Adrenal gland (tissue), 5 donors: ENCODE measurements at regions not wholly inside any gene's neighbourhood (a gene's known extent, or its start where the extent isn't known, plus 50 kb on each side); places are given as distances from the start of the nearest gene placed in this dataset.

Source experiments
- POLR2A ChIP-seq, 2 donors: fragments of 450-650 bp; IDR thresholded peaks; one replicate each; pipeline ENCODE4 v1.6.1; 2017; ENCODE audit warnings: antibody characterized with exemption in 2 of 2, mild to moderate bottlenecking in 2 of 2, moderate library complexity in 1 of 2
- TF ChIP-seq, protein P1 (sequence below), 6 experiments: fragments of 450-650 bp in 4 of 6; fragments of 200-600 bp in 2 of 6; sonication (generic) in 1 of 6; IDR thresholded peaks; 1 replicate in 5 of 6; 2 replicates in 1 of 6; pipeline versions ENCODE4 v1.5.1 to v1.8.0; 2016 to 2021; ENCODE audit warnings: antibody characterized with exemption in 6 of 6, mild to moderate bottlenecking in 2 of 6, moderate library complexity in 1 of 6
- donor health status: DM: no; HTN: no; CAD: no.

DNA sequence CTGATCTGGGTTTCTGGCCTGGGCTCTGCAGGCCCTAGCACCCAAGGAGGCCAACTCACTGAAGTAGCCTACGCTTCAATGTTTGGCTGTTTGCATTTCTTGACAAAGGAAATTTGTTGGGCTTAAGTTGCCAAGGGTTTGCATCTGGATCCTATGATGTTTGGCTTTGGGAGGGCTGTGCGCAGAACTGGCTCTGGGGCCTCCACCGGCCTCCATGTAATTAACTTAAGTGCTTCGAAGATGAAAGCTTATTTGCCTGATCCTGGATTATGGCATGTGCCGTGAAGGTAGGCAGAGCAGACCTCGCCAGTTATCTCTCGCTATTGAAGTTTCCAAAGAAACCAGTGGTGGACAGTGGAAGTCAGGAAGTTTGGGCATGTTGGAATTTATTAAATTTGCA lies 124.3 kb upstream of the STX18 start:
- TF ChIP-seq, protein P1, sequence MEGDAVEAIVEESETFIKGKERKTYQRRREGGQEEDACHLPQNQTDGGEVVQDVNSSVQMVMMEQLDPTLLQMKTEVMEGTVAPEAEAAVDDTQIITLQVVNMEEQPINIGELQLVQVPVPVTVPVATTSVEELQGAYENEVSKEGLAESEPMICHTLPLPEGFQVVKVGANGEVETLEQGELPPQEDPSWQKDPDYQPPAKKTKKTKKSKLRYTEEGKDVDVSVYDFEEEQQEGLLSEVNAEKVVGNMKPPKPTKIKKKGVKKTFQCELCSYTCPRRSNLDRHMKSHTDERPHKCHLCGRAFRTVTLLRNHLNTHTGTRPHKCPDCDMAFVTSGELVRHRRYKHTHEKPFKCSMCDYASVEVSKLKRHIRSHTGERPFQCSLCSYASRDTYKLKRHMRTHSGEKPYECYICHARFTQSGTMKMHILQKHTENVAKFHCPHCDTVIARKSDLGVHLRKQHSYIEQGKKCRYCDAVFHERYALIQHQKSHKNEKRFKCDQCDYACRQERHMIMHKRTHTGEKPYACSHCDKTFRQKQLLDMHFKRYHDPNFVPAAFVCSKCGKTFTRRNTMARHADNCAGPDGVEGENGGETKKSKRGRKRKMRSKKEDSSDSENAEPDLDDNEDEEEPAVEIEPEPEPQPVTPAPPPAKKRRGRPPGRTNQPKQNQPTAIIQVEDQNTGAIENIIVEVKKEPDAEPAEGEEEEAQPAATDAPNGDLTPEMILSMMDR (IDR thresholded peaks at IDR 0.05), result no peak
- TF ChIP-seq POLR2A (IDR thresholded peaks at IDR 0.05), result no peak
